GM21619 (cell line): ENCODE measurements at regions not wholly inside any gene's neighbourhood (a gene's known extent, or its start where the extent isn't known, plus 50 kb on each side); places are given as distances from the start of the nearest gene placed in this dataset.

Experiments
- ATAC-seq: cut with Tn5 transposase; IDR thresholded peaks from one replicate; pipeline ENCODE4 v1.9.1; 2021; ENCODE audit not compliant: unreplicated experiment

DNA sequence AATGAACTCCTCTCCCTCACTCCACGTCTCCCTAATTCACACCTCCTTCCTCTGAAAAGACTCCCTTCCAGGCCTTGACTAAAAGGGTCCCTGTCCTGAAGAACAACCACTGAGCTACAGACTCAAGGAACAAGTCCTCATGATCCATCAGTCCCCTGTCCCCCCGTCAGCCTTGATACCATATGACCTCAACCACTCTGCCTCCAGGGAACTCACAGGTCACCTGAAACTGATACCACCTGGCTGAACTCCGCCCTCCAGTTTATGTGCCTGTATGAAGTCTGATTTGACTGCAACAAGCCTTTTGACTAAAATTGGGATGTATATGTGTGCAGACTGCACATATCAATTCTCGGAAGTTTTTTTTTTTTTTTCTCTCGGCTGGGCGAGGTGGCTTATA, 88.7 kb downstream of the UGCG start:
- peak; percentile 38 for ATAC-seq

DNA sequence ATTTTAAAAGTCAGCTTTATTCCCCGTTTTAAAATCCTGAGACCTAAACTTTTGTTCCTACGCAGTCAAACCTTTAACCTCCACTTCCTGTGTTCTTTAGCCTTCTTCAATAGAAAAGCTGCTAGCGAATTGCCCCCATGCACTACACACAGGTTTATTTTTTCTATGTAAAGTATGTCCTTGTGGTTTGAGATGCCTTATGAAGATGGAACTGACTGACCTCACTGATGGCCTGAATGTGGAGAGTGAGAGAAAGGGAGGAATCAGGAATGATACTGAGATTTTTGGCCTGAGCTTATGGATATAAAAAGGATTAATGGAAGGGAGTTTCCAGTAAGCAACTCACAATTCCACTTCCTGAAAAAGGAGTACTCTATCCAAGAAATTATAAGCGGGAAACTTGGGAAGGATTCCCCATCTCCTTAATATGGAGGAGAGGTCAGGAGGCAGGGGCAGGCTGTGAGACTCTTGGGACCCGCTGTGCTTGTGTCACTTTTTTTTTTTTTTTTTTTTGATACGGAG, 89.5 kb downstream of the UGCG start:
- no peak for ATAC-seq
